ENCODE measurements at regions not wholly inside any gene's neighbourhood (a gene's known extent, or its start where the extent isn't known, plus 50 kb on each side); places are given as distances from the start of the nearest gene placed in this dataset.

DNA sequence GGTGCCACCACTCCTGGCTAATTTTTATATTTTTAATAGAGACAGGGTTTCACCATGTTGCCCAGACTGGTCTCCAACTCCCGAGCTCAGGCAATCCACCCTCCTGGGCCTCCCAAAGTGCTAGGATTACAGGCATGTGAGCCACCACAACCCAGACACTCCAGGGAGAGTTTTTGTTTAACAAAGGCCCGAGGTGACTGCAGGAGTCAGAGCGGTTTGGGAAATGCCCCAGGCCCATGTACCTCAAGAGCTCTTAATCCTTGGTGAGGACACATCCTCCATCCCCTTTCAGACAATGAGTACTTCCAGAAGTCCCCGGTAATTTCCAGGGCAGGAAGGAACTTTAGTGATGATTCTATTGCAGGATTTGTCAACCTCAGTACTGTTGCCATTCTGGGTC, 176.0 kb downstream of the ESRRB start:
- no peak for TF ChIP-seq GLIS3 (CRISPR knock-in tag; IDR thresholded peaks at IDR 0.05)
- TF ChIP-seq, protein P1, sequence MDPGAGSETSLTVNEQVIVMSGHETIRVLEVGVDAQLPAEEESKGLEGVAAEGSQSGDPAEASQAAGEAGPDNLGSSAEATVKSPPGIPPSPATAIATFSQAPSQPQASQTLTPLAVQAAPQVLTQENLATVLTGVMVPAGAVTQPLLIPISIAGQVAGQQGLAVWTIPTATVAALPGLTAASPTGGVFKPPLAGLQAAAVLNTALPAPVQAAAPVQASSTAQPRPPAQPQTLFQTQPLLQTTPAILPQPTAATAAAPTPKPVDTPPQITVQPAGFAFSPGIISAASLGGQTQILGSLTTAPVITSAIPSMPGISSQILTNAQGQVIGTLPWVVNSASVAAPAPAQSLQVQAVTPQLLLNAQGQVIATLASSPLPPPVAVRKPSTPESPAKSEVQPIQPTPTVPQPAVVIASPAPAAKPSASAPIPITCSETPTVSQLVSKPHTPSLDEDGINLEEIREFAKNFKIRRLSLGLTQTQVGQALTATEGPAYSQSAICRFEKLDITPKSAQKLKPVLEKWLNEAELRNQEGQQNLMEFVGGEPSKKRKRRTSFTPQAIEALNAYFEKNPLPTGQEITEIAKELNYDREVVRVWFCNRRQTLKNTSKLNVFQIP (CRISPR knock-in tag; IDR thresholded peaks at IDR 0.05; ENCODE audit: borderline replicate concordance, low read depth), result no peak
- no peak for TF ChIP-seq ZC3H10 (CRISPR knock-in tag; IDR thresholded peaks at IDR 0.05)
- no peak for TF ChIP-seq ISL1 (CRISPR knock-in tag; IDR thresholded peaks at IDR 0.05)
- TF ChIP-seq BACH2 (CRISPR knock-in tag; IDR thresholded peaks at IDR 0.05; ENCODE audit: borderline replicate concordance), result no peak
- TF ChIP-seq ZFP30 (CRISPR knock-in tag; IDR thresholded peaks at IDR 0.05), result no peak
- TF ChIP-seq, protein P2, sequence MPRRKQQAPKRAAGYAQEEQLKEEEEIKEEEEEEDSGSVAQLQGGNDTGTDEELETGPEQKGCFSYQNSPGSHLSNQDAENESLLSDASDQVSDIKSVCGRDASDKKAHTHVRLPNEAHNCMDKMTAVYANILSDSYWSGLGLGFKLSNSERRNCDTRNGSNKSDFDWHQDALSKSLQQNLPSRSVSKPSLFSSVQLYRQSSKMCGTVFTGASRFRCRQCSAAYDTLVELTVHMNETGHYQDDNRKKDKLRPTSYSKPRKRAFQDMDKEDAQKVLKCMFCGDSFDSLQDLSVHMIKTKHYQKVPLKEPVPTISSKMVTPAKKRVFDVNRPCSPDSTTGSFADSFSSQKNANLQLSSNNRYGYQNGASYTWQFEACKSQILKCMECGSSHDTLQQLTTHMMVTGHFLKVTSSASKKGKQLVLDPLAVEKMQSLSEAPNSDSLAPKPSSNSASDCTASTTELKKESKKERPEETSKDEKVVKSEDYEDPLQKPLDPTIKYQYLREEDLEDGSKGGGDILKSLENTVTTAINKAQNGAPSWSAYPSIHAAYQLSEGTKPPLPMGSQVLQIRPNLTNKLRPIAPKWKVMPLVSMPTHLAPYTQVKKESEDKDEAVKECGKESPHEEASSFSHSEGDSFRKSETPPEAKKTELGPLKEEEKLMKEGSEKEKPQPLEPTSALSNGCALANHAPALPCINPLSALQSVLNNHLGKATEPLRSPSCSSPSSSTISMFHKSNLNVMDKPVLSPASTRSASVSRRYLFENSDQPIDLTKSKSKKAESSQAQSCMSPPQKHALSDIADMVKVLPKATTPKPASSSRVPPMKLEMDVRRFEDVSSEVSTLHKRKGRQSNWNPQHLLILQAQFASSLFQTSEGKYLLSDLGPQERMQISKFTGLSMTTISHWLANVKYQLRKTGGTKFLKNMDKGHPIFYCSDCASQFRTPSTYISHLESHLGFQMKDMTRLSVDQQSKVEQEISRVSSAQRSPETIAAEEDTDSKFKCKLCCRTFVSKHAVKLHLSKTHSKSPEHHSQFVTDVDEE (CRISPR knock-in tag; IDR thresholded peaks at IDR 0.05), result no peak
- no peak for TF ChIP-seq ZNF8 (CRISPR knock-in tag; IDR thresholded peaks at IDR 0.05)
- no peak for TF ChIP-seq CSDC2 (CRISPR knock-in tag; IDR thresholded peaks at IDR 0.05)
